ENCODE measurements at regions not wholly inside any gene's neighbourhood (a gene's known extent, or its start where the extent isn't known, plus 50 kb on each side); places are given as distances from the start of the nearest gene placed in this dataset.

GRCh38 chr6:88371480-88371879 lies 205.3 kb upstream of the CNR1 start:
- H3K27me3 ChIP-seq, result no peaks in the 10 kb centered on the region
- no peak overlapping the region for H3K4me3 ChIP-seq
- no peak for ATAC-seq
- H3K9me3 ChIP-seq, result no peaks in the 10 kb centered on the region
- TF ChIP-seq CTCF (IDR thresholded peaks at IDR 0.05), result no peak
- no peak for DNase-seq
- no peak overlapping the region for H3K27ac ChIP-seq
- H3K4me1 ChIP-seq, result no peaks in the 10 kb centered on the region
- no peaks in the 10 kb centered on the region for H3K36me3 ChIP-seq
- intact Hi-C loops (cut with DNase I), result no loop called here

- H3K4me1 ChIP-seq, result no peaks in the 10 kb centered on the region
- no peak overlapping the region for H3K27ac ChIP-seq
- no peak for ATAC-seq
- intact Hi-C loops (cut with DNase I), result no loop called here
- no peak overlapping the region for H3K4me3 ChIP-seq
- H3K9me3 ChIP-seq, result no peaks in the 10 kb centered on the region
- DNase-seq, result no peak
- H3K36me3 ChIP-seq, result no peaks in the 10 kb centered on the region
- no peaks in the 10 kb centered on the region for H3K27me3 ChIP-seq
- no peak for TF ChIP-seq CTCF (IDR thresholded peaks at IDR 0.05)
These were observed 204.1 kb upstream of the CNR1 start for GRCh38 chr6:88370127-88370710.

GRCh38 chr6:88369262-88369661 lies 203.1 kb upstream of the CNR1 start:
- no peaks in the 10 kb centered on the region for H3K4me1 ChIP-seq
- H3K9me3 ChIP-seq, result no peaks in the 10 kb centered on the region

GRCh38 chr6:88368071-88368787 lies 202.1 kb upstream of the CNR1 start:
- Histone ChIP-seq H3K4me1 (no peaks in the 10 kb centered on the region), H3K27ac (no peak overlapping the region), H3K4me3 (no peak overlapping the region), H3K27me3 (no peaks in the 10 kb centered on the region), H3K9me3 (no peaks in the 10 kb centered on the region), H3K36me3 (no peaks in the 10 kb centered on the region)
- intact Hi-C loops (cut with DNase I), result no loop called here
- DNase-seq (no peak), ATAC-seq (no peak)
- no peak for TF ChIP-seq CTCF (IDR thresholded peaks at IDR 0.05)

More at GRCh38 chr6:88369262-88369661, 203.1 kb upstream of the CNR1 start:
- H3K36me3 ChIP-seq, result no peaks in the 10 kb centered on the region
- H3K27ac ChIP-seq, result no peak overlapping the region
- ATAC-seq, result no peak
- no peak overlapping the region for H3K4me3 ChIP-seq
- TF ChIP-seq CTCF (IDR thresholded peaks at IDR 0.05), result no peak
- DNase-seq, result no peak
- no peaks in the 10 kb centered on the region for H3K27me3 ChIP-seq
- intact Hi-C loops (cut with DNase I), result no loop called here

- no peak for TF ChIP-seq CTCF (IDR thresholded peaks at IDR 0.05)
- ATAC-seq (no peak), DNase-seq (no peak)
- H3K4me1 ChIP-seq, result no peaks in the 10 kb centered on the region
- intact Hi-C loops (cut with DNase I), result no loop called here
- no peaks in the 10 kb centered on the region for H3K27me3 ChIP-seq
- H3K36me3 ChIP-seq, result no peaks in the 10 kb centered on the region
- no peak overlapping the region for H3K27ac ChIP-seq
- H3K9me3 ChIP-seq, result no peaks in the 10 kb centered on the region
- no peak overlapping the region for H3K4me3 ChIP-seq
These were observed 201.1 kb upstream of the CNR1 start for GRCh38 chr6:88367248-88367647.

Data from left lung (tissue), 4 donors.